Natural killer cell (primary cell): ENCODE measurements at regions not wholly inside any gene's neighbourhood (a gene's known extent, or its start where the extent isn't known, plus 50 kb on each side); places are given as distances from the start of the nearest gene placed in this dataset.

ENCODE experiments used
- ATAC-seq, 3 donors: fragments of 150-1000 bp in 2 of 3; fragments of 200-7000 bp in 1 of 3; cut with Tn5 transposase; 1 replicate in 1 of 3; 2 replicates in 2 of 3; pipeline ENCODE4 v1.10.0; 2021; ENCODE audit warnings: mild to moderate bottlenecking in 2 of 3, moderate library complexity in 2 of 3
- DNase-seq, 2 donors: peaks; one replicate each; pipeline versions ENCODE4 v3.0.0 to v3.0.0-alpha.2; 2013 to 2021; ENCODE audit warnings: mixed read lengths in 1 of 2
- H3K27ac ChIP-seq: one replicate; pipeline ENCODE4 v1.5.1; 2013; ENCODE audit warnings: mild to moderate bottlenecking, low read length
- H3K27me3 ChIP-seq: one replicate; pipeline ENCODE4 v1.6.1; 2013; ENCODE audit warnings: low read length; ENCODE audit not compliant: control insufficient read depth, insufficient read depth
- H3K36me3 ChIP-seq: one replicate; pipeline ENCODE4 v1.6.1; 2013; ENCODE audit warnings: low read length; ENCODE audit not compliant: control insufficient read depth, insufficient read depth
- H3K4me1 ChIP-seq: one replicate; pipeline ENCODE4 v1.6.1; 2013; ENCODE audit warnings: low read length; ENCODE audit not compliant: control insufficient read depth, insufficient read depth
- H3K4me3 ChIP-seq: one replicate; pipeline ENCODE4 v1.5.1; 2013; ENCODE audit warnings: low read length
- H3K9me3 ChIP-seq: one replicate; pipeline ENCODE4 v1.6.1; 2013; ENCODE audit warnings: low read length; ENCODE audit not compliant: control insufficient read depth, insufficient read depth
- H3K27ac Mint-ChIP-seq, 2 donors: one replicate each; pipeline ENCODE4 v1.8.0; 2022; ENCODE audit warnings: mild to moderate bottlenecking in 2 of 2, mixed read lengths in 2 of 2, moderate library complexity in 1 of 2
- H3K27me3 Mint-ChIP-seq, 2 donors: one replicate each; pipeline ENCODE4 v1.8.0; 2022; ENCODE audit warnings: low read depth in 2 of 2, mixed read lengths in 2 of 2
- H3K36me3 Mint-ChIP-seq: one replicate; pipeline ENCODE4 v1.8.0; 2022; ENCODE audit warnings: mixed read lengths
- H3K4me1 Mint-ChIP-seq, 2 donors: one replicate each; pipeline ENCODE4 v1.8.0; 2022; ENCODE audit warnings: mixed read lengths in 2 of 2
- H3K4me3 Mint-ChIP-seq: one replicate; pipeline ENCODE4 v1.8.0; 2022; ENCODE audit warnings: mild to moderate bottlenecking, moderate library complexity, mixed read lengths
- H3K9me3 Mint-ChIP-seq, 2 donors: one replicate each; pipeline ENCODE4 v1.8.0; 2022; ENCODE audit warnings: mixed read lengths in 2 of 2
- WGBS: methylation state at CpG from one replicate; pipeline ENCODE4 v1.1.7; 2013; ENCODE audit warnings: missing lambda C conversion rate; ENCODE audit not compliant: insufficient coverage; 5-methylcytosine and 5-hydroxymethylcytosine counted together
- intact Hi-C: fragments of 100-400 bp; cut with micrococcal nuclease; formaldehyde crosslinking; loops from one replicate; pipeline ENCODE4 v1.14.2; 2022
- TF ChIP-seq, protein P1 (sequence below): fragments of 200-600 bp; IDR thresholded peaks from one replicate; pipeline ENCODE4 v1.8.0; 2022; ENCODE audit warnings: antibody characterized with exemption

DNA sequence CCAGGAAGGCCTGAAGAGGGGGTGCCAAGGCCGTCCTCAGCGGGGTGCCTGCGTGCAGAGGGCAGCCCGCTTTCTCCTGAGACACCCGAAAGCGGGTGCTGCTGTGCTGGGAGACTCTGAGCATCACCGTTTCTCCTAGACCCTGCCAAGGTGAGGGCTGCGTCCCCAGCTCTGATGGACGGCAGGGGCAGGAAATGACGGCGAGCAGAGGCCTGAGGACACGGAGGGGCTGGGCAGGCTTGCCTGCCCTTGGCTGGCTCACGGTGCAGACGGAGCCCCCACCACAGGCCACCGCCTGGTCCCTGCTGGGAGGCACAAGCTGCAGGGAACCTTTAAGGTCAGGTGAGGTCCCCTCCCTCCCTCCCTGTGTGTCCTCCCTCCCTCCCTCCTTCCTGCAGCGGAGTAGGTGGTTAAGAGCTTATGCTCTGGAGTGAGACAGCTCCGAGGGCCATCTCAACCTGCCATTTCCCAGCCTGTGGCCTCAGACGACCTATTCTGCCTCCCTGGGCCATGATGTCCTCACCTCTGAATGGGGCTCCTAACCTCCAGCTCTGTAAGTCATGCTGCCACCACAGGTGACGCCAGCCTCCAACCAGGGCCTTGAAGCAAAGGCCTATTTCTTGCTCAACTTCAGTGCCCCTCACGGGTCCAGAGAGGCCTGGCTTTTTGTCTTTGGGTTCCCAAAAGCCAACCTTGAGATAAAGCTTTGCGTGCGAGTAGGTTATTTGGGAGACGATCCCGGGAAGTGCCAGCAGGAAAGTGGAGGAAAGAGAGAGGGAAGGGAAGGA lies 54.2 kb upstream of the GRPEL1 start:
- H3K9me3 ChIP-seq = no peaks in the 10 kb centered on the region
- H3K4me3 ChIP-seq = no peak overlapping the region
- no peaks in the 10 kb centered on the region for H3K36me3 ChIP-seq
- DNase-seq = no peak
- no peaks in the 10 kb centered on the region for H3K27me3 ChIP-seq
- Mint-ChIP-seq H3K36me3 (no peaks in the 10 kb centered on the region), H3K27ac (no peak overlapping the region), H3K4me1 (no peaks in the 10 kb centered on the region), H3K9me3 (peaks cover 0 to 10% of the 10 kb centered on the region in 2 donors), H3K27me3 (peaks cover 15 to 19% of the 10 kb centered on the region in 2 donors), H3K4me3 (no peak overlapping the region)
- no peak overlapping the region for H3K27ac ChIP-seq
- ATAC-seq = peak in 1 of 3 donors; percentile 21
- intact Hi-C loops = no loop called here
- WGBS = 66% methylated on average over 24 of the region's 24 CpGs
- TF ChIP-seq, protein P1, sequence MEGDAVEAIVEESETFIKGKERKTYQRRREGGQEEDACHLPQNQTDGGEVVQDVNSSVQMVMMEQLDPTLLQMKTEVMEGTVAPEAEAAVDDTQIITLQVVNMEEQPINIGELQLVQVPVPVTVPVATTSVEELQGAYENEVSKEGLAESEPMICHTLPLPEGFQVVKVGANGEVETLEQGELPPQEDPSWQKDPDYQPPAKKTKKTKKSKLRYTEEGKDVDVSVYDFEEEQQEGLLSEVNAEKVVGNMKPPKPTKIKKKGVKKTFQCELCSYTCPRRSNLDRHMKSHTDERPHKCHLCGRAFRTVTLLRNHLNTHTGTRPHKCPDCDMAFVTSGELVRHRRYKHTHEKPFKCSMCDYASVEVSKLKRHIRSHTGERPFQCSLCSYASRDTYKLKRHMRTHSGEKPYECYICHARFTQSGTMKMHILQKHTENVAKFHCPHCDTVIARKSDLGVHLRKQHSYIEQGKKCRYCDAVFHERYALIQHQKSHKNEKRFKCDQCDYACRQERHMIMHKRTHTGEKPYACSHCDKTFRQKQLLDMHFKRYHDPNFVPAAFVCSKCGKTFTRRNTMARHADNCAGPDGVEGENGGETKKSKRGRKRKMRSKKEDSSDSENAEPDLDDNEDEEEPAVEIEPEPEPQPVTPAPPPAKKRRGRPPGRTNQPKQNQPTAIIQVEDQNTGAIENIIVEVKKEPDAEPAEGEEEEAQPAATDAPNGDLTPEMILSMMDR = no peak
- H3K4me1 ChIP-seq = no peaks in the 10 kb centered on the region

DNA sequence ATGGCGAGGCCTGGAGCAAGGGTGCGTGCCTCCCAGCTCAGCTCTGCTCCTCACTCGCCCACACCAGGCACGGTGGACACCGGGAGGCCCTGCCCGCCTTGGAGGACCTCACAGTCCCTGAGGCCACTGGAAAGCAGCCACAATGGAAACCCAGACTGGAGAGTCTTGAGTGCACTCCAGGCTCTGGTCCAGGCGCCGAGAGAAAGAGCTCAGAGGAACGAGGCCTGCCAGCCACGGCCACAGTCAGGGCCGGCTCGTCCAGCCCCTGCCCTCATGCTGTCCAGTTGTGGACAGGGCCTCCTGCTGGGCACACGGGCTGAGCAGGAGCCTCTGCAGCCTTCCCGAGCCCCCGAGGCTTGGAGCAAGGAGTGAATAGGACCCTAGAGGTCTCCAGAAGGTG lies 53.3 kb upstream of the GRPEL1 start:
- intact Hi-C loops = no loop called here
- H3K27ac Mint-ChIP-seq = no peak overlapping the region
- WGBS = 84% methylated on average over 15 of the region's 15 CpGs
- H3K4me3 Mint-ChIP-seq = no peak overlapping the region
- no peaks in the 10 kb centered on the region for H3K4me1 Mint-ChIP-seq
- H3K27ac ChIP-seq = no peak overlapping the region
- DNase-seq (no peak), ATAC-seq (no peak)
- H3K4me3 ChIP-seq = no peak overlapping the region
- TF ChIP-seq, protein P1 = no peak
- no peaks in the 10 kb centered on the region for H3K4me1 ChIP-seq
- H3K9me3 ChIP-seq = no peaks in the 10 kb centered on the region
- no peaks in the 10 kb centered on the region for H3K36me3 Mint-ChIP-seq
- no peaks in the 10 kb centered on the region for H3K27me3 ChIP-seq
- peaks cover 15 to 19% of the 10 kb centered on the region in 2 donors for H3K27me3 Mint-ChIP-seq
- H3K36me3 ChIP-seq = no peaks in the 10 kb centered on the region
- peaks cover 0 to 10% of the 10 kb centered on the region in 2 donors for H3K9me3 Mint-ChIP-seq

DNA sequence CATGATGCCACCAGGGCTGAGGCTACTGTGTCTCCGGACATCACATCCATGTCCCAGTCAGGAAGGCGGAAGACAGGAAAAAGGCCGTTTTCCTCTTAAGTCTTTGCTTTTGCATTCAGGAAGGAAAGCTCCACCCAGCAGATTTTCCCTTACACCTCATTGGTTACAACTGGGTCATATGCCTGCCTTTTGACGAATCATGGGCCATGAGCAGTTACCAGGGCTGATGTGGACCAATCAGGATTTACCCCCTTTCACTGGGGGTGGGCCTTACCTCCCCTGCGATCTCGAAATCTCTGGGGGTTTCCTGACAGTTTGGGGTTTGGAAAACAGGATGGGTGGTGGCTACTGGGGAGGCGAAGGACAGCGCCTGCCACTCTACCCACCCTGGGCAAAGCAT lies 52.5 kb upstream of the GRPEL1 start:
- Histone ChIP-seq H3K4me3 (no peak overlapping the region), H3K27me3 (no peaks in the 10 kb centered on the region), H3K9me3 (no peaks in the 10 kb centered on the region), H3K4me1 (no peaks in the 10 kb centered on the region), H3K36me3 (no peaks in the 10 kb centered on the region), H3K27ac (no peak overlapping the region)
- TF ChIP-seq, protein P1 = no peak
- DNase-seq (no peak), ATAC-seq (peak in 1 of 3 donors; percentile 43)
- Mint-ChIP-seq H3K27ac (no peak overlapping the region), H3K4me1 (no peaks in the 10 kb centered on the region), H3K9me3 (peaks cover 0 to 10% of the 10 kb centered on the region in 2 donors), H3K4me3 (no peak overlapping the region), H3K27me3 (peaks cover 15 to 22% of the 10 kb centered on the region in 2 donors), H3K36me3 (no peaks in the 10 kb centered on the region)
- 80% methylated on average over 7 of the region's 8 CpGs for WGBS
- intact Hi-C loops = no loop called here
